ENCODE measurements at regions not wholly inside any gene's neighbourhood (a gene's known extent, or its start where the extent isn't known, plus 50 kb on each side); places are given as distances from the start of the nearest gene placed in this dataset.

DNA sequence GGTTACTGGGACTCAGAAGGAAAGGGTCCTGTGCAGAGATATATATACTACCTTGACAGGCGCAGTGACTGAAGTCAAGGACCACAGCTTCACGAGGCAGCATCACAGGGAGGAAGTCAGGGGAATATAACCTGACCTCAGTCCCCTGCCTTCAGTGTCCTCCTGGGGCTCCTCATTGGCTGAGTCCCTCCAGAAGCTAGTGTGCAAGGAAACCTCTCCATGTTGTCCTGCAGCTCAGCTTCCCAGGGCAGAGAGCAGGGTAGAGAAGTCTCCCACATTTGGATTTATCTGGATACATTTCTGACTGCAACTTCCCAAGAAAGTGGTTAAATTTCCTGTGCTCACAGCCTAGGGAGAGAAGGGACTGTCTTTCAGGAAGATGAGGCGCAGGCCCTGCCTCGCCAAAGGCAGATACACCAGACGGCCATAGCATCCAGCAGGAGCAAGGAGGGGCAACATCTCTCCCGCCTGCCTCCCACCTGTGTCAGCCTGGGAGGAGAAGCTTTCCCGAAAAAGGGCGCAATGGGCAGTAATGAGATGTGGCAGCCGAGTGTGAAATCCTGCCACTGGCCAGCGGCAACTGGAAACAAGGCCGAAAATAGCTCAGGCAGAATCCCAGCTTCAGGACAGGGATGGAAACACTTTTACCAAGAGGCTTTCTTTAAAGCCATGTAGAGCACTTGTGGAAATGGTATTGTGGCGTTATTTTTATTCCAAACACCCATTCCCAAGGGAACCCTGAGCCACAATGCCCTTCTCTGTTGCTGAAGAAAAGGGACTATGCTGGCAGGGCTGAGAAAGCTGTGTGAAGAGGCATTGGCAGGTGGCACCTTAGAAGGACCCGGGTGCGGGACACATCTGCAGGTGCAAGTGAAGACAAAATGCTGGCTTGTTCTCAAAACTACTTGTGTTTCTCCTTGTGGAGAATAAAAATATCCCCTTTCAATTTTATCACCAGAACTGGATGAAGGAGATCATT lies 54.9 kb upstream of the HIF1A start:
- ChIA-PET POLR2A (ENCODE audit: unreplicated experiment) (no interaction called here), CTCF (no interaction called here)
- in situ Hi-C loops (cut with MboI; ENCODE audit: low sequenced_read_pairs) (no loop called here), dilution Hi-C loops (cut with HindIII; ENCODE audit: low sequenced_read_pairs, unreplicated experiment) (no loop called here), intact Hi-C loops (cut with micrococcal nuclease) (no loop called here)
- H4K91ac ChIP-seq (ENCODE audit: insufficient read depth, low read depth, low read length) = no peak overlapping the region
- no peaks in the 10 kb centered on the region for H3K79me1 ChIP-seq (ENCODE audit: low read depth in 1 of 2, low read length in 2 of 2)
- H3K56ac ChIP-seq (ENCODE audit: extremely low read depth, insufficient read depth, low read length) = no peak overlapping the region
- H3K9me1 ChIP-seq (ENCODE audit: insufficient read depth, low read length) = no peaks in the 10 kb centered on the region; the same call in 1 of the 2 replicates
- WGBS, 2 experiments (ENCODE audit: extremely low coverage in 2 of 2, insufficient read length in 1 of 2) = 91% methylated on average over 8 of the region's 14 CpGs; no CpG with 5 or more reads in 1 of the 2 experiments
- H4K8ac ChIP-seq (ENCODE audit: low read depth in 2 of 2, low read length in 2 of 2) = no peak overlapping the region
- H2AK5ac ChIP-seq (ENCODE audit: low read depth, low read length) = peak overlapping the region; percentile 62; the same call in 1 of the 2 replicates
- H3K23ac ChIP-seq (ENCODE audit: low read depth, low read length) = no peak overlapping the region
- no peak overlapping the region for H2BK5ac ChIP-seq (ENCODE audit: low read depth, low read length, poor library complexity, severe bottlenecking)
- no peaks in the 10 kb centered on the region for H4K20me1 ChIP-seq (ENCODE audit: insufficient read depth, low read length)
- no peak overlapping the region for H3K4ac ChIP-seq (ENCODE audit: low read depth, low read length)
- TF ChIP-seq CHD1 (IDR thresholded peaks at IDR 0.05; ENCODE audit: low read depth, low read length) (no peak), POLR2A (IDR thresholded peaks at IDR 0.05; ENCODE audit: low read depth, low read length) (no peak), MAFK (IDR thresholded peaks at IDR 0.05; ENCODE audit: low read depth, low read length) (no peak)
- no peak for ATAC-seq (ENCODE audit: low read depth)
- H2AFZ ChIP-seq (replicated peaks; ENCODE audit: low read length, poor library complexity) = peak overlapping the region; percentile 38
- peaks cover 6% of the 10 kb centered on the region for H3K4me1 ChIP-seq (ENCODE audit: control insufficient read depth, insufficient read depth, low read length)
- H3K27me3 ChIP-seq (ENCODE audit: control insufficient read depth, insufficient read depth, low read length) = no peaks in the 10 kb centered on the region
- no peak overlapping the region for H3K27ac ChIP-seq (ENCODE audit: insufficient read depth, low read length)
- no peak for DNase-seq
- BruUV-seq (replicated peaks) = no TSS peak
- no peak overlapping the region for H3K4me2 ChIP-seq (ENCODE audit: low read depth, low read length)
- H2BK20ac ChIP-seq (ENCODE audit: low read depth, low read length) = no peak overlapping the region
- no peak overlapping the region for H3K9ac ChIP-seq (ENCODE audit: low read depth, low read length)
- no peaks in the 10 kb centered on the region for H3K9me3 ChIP-seq (ENCODE audit: control insufficient read depth, insufficient read depth, low read length)
- H2BK15ac ChIP-seq (ENCODE audit: low read depth, low read length) = no peak overlapping the region
- H3K18ac ChIP-seq (ENCODE audit: low read depth, low read length) = no peak overlapping the region
- no peak overlapping the region for H3K4me3 ChIP-seq (ENCODE audit: insufficient read depth, low read depth, low read length)
- no peak overlapping the region for H3K14ac ChIP-seq (replicated peaks; ENCODE audit: low read depth, low read length)
- H3K36me3 ChIP-seq (ENCODE audit: control insufficient read depth, insufficient read depth, low read length) = no peaks in the 10 kb centered on the region
- H2BK120ac ChIP-seq (ENCODE audit: low read depth, low read length) = no peak overlapping the region
- H2AK9ac ChIP-seq (replicated peaks; ENCODE audit: low read depth, low read length, poor library complexity) = no peak overlapping the region
- H4K5ac ChIP-seq (ENCODE audit: low read depth, low read length) = no peak overlapping the region
